BLaER1 treated with 17β-estradiol and CSF1 and Interleukin-3, amounts not matched to agents 10 nM and 100 nM (cell line): ENCODE measurements at regions not wholly inside any gene's neighbourhood (a gene's known extent, or its start where the extent isn't known, plus 50 kb on each side); places are given as distances from the start of the nearest gene placed in this dataset.

ENCODE experiments used
- H3K27ac ChIP-seq, 11 experiments: shearing (Covaris generic); formaldehyde crosslinking; 2 replicates each; pipeline ENCODE4 v1.8.1; 2022
- H3K27me3 ChIP-seq, 11 experiments: shearing (Covaris generic); formaldehyde crosslinking; 2 replicates each; pipeline ENCODE4 v1.8.1; 2022
- H3K36me3 ChIP-seq, 11 experiments: shearing (Covaris generic); formaldehyde crosslinking; 2 replicates each; pipeline ENCODE4 v1.8.1; 2022
- H3K4me1 ChIP-seq, 10 experiments: shearing (Covaris generic); formaldehyde crosslinking; 2 replicates each; pipeline ENCODE4 v1.8.1; 2022
- H3K4me2 ChIP-seq, 11 experiments: shearing (Covaris generic); formaldehyde crosslinking; 2 replicates each; pipeline ENCODE4 v1.8.1; 2022
- H3K4me3 ChIP-seq, 10 experiments: shearing (Covaris generic); formaldehyde crosslinking; 2 replicates each; pipeline ENCODE4 v1.8.1; 2022
- H3K9ac ChIP-seq, 11 experiments: shearing (Covaris generic); formaldehyde crosslinking; 2 replicates each; pipeline ENCODE4 v1.8.1; 2022
- H3K9me3 ChIP-seq, 11 experiments: shearing (Covaris generic); formaldehyde crosslinking; replicated peaks in 1 of 11; 2 replicates each; pipeline ENCODE4 v1.8.1; 2022
- H4K20me1 ChIP-seq, 11 experiments: shearing (Covaris generic); formaldehyde crosslinking; 2 replicates each; pipeline ENCODE4 v1.8.1; 2022
- Cebpa-rat ChIP-seq, 11 experiments: shearing (Covaris generic); IDR thresholded peaks; 2 replicates each; pipeline ENCODE4 v1.8.1; 2022

- H3K9ac ChIP-seq, result no peak overlapping the region
- peaks cover 0 to 13% (median 10%) of the 10 kb centered on the region in 10 experiments; a peak in 12 of 20 replicates for H3K4me1 ChIP-seq
- H3K4me3 ChIP-seq, result no peak overlapping the region
- H3K36me3 ChIP-seq, result peaks cover 0 to 3% (median 0%) of the 10 kb centered on the region in 11 experiments; a peak in 2 of 22 replicates
- no peaks in the 10 kb centered on the region for H3K27me3 ChIP-seq
- no peaks in the 10 kb centered on the region for H4K20me1 ChIP-seq
- peak overlapping the region in 7 of 11 experiments; percentile 22 to 76 (median 47); a peak in 13 of 22 replicates for H3K4me2 ChIP-seq
- no peak overlapping the region for H3K27ac ChIP-seq
- peaks cover 26 to 41% (median 33%) of the 10 kb centered on the region in 11 experiments for H3K9me3 ChIP-seq
- TF ChIP-seq Cebpa-rat (IDR thresholded peaks at IDR 0.05), result no peak
These were observed 76.4 kb upstream of the SHISA3 start for GRCh38 chr4:42320822-42321388.

DNA sequence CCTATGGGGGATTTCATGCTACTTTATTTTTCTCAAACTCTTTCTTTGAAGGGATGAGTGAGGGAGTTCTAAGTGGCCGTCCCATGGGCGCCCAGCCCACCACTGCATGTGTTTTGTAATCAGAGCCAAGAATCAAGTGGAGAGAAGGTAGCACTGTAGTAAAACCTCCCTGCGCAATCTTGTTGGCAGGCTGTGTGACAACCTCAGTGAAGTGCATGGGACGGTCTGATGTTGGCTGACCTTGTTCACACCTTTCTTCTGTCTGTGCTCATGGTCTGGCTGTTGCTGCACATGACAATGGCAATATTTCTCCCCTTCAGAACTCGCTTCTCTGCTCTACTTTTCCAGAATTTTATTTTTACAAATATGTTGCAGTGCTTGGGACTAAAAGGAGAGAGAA is 71.2 kb upstream of the SHISA3 start:
- Histone ChIP-seq H3K27me3 (no peaks in the 10 kb centered on the region), H3K9me3 (peaks cover 16 to 31% (median 21%) of the 10 kb centered on the region in 11 experiments), H4K20me1 (no peaks in the 10 kb centered on the region), H3K4me3 (no peak overlapping the region), H3K4me1 (peaks cover 0 to 10% (median 8%) of the 10 kb centered on the region in 10 experiments; a peak in 11 of 20 replicates), H3K27ac (no peak overlapping the region), H3K9ac (no peak overlapping the region), H3K4me2 (no peak overlapping the region), H3K36me3 (peaks cover 0 to 3% (median 0%) of the 10 kb centered on the region in 11 experiments; a peak in 2 of 22 replicates)
- no peak for TF ChIP-seq Cebpa-rat (IDR thresholded peaks at IDR 0.05)

- peaks cover 0 to 3% (median 0%) of the 10 kb centered on the region in 11 experiments; a peak in 2 of 22 replicates for H3K36me3 ChIP-seq
- H3K4me1 ChIP-seq, result peaks cover 0 to 10% (median 5%) of the 10 kb centered on the region in 10 experiments; a peak in 12 of 20 replicates
- no peak overlapping the region for H3K4me3 ChIP-seq
These were observed 70.8 kb upstream of the SHISA3 start for GRCh38 chr4:42326524-42326923.

GRCh38 chr4:42327323-42327722 is 70.0 kb upstream of the SHISA3 start:
- Histone ChIP-seq H3K4me3 (no peak overlapping the region), H3K4me2 (no peak overlapping the region), H3K36me3 (peaks cover 0 to 3% (median 0%) of the 10 kb centered on the region in 11 experiments; a peak in 2 of 22 replicates), H3K4me1 (peaks cover 0 to 13% (median 9%) of the 10 kb centered on the region in 10 experiments; a peak in 14 of 20 replicates), H3K9ac (no peak overlapping the region), H3K27ac (no peak overlapping the region), H4K20me1 (no peaks in the 10 kb centered on the region), H3K9me3 (peaks cover 15 to 32% (median 18%) of the 10 kb centered on the region in 11 experiments), H3K27me3 (no peaks in the 10 kb centered on the region)
- TF ChIP-seq Cebpa-rat (IDR thresholded peaks at IDR 0.05), result no peak

More at GRCh38 chr4:42326524-42326923, 70.8 kb upstream of the SHISA3 start:
- no peak overlapping the region for H3K27ac ChIP-seq
- no peak for TF ChIP-seq Cebpa-rat (IDR thresholded peaks at IDR 0.05)
- H3K27me3 ChIP-seq, result no peaks in the 10 kb centered on the region
- H4K20me1 ChIP-seq, result no peaks in the 10 kb centered on the region
- no peak overlapping the region for H3K4me2 ChIP-seq
- H3K9ac ChIP-seq, result no peak overlapping the region
- peaks cover 15 to 26% (median 18%) of the 10 kb centered on the region in 11 experiments for H3K9me3 ChIP-seq

DNA sequence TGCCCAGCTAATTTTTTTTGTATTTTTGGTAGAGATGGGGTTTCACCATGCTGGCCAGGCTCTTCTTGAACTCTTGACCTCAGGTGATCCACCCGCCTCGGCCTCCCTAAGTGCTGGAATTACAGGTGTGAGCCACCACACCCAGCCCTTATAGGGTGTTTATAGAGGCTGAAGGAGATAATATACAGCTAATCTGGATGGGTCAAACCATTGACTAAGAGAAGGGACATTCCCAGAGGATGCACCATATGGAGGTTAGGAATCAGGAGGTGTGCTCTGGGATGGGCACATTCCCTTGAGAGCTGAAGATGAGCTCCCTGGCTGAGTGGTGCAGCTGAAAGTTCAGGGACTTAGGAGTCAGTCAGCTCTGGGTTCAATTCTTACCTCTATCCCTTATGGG is 68.3 kb upstream of the SHISA3 start:
- no peaks in the 10 kb centered on the region for H3K36me3 ChIP-seq

DNA sequence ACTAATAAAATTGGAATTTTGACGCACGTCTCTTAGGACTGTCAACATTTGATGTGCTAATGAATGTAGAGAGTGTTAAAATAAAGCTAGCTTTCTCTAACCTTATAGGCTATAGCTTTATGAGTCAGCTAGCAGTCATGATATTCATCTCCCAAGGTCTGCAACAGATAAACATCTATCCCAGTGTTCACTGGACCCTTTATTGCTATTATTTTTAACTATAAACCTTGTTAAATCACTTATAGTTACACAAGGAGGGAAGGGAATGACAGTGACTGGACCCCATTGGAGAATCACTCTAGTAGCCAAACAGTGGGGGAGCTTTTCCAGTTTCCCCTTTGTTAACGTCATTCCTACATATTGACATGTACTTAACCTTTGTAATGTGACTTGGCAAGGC is 67.9 kb upstream of the SHISA3 start:
- peaks cover 0 to 18% (median 9%) of the 10 kb centered on the region in 10 experiments; a peak in 14 of 20 replicates for H3K4me1 ChIP-seq
- H4K20me1 ChIP-seq, result no peaks in the 10 kb centered on the region
- H3K4me2 ChIP-seq, result no peak overlapping the region
- no peak overlapping the region for H3K4me3 ChIP-seq
- no peak overlapping the region for H3K27ac ChIP-seq
- no peaks in the 10 kb centered on the region for H3K27me3 ChIP-seq
- no peak overlapping the region for H3K9ac ChIP-seq
- peaks cover 0 to 29% (median 6%) of the 10 kb centered on the region in 11 experiments; a peak in 8 of 22 replicates for H3K9me3 ChIP-seq
- no peaks in the 10 kb centered on the region for H3K36me3 ChIP-seq
- TF ChIP-seq Cebpa-rat (IDR thresholded peaks at IDR 0.05), result no peak

More for the DNA sequence above, 68.3 kb upstream of the SHISA3 start:
- H4K20me1 ChIP-seq, result no peaks in the 10 kb centered on the region
- no peak overlapping the region for H3K27ac ChIP-seq
- no peak overlapping the region for H3K4me3 ChIP-seq
- TF ChIP-seq Cebpa-rat (IDR thresholded peaks at IDR 0.05), result no peak
- H3K9ac ChIP-seq, result no peak overlapping the region
- peaks cover 1 to 32% (median 10%) of the 10 kb centered on the region in 11 experiments; a peak in 21 of 22 replicates for H3K9me3 ChIP-seq
- no peaks in the 10 kb centered on the region for H3K27me3 ChIP-seq
- no peak overlapping the region for H3K4me2 ChIP-seq
- peaks cover 0 to 18% (median 9%) of the 10 kb centered on the region in 10 experiments; a peak in 14 of 20 replicates for H3K4me1 ChIP-seq

GRCh38 chr4:42330002-42330592 is 67.2 kb upstream of the SHISA3 start:
- peaks cover 0 to 18% (median 9%) of the 10 kb centered on the region in 10 experiments; a peak in 14 of 20 replicates for H3K4me1 ChIP-seq
- TF ChIP-seq Cebpa-rat (IDR thresholded peaks at IDR 0.05), result no peak

DNA sequence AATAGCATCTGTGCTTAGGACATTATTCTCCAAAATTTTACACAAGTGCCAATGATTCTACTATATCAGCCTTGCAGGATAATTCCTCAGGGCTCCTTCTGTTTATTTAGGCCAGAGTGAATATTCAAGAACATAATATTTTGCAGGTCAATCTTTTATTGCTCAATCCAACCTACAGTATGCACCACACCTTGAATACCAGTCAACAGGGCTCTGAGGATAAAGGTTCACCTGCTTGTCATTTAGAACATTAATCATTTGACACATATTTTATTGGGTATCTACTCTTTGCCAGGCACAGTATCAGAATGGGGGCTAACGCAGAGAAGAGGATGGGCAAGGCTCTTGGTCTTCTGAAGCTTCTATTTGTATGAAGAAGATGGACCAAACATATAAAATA is 66.2 kb upstream of the SHISA3 start:
- Histone ChIP-seq H4K20me1 (no peaks in the 10 kb centered on the region), H3K27me3 (no peaks in the 10 kb centered on the region), H3K4me1 (peaks cover 0 to 18% (median 9%) of the 10 kb centered on the region in 10 experiments; a peak in 14 of 20 replicates), H3K36me3 (no peaks in the 10 kb centered on the region), H3K4me2 (peak overlapping the region in 2 of 11 experiments; percentile 65 to 83; a peak in 3 of 22 replicates), H3K27ac (no peak overlapping the region), H3K9ac (no peak overlapping the region), H3K4me3 (no peak overlapping the region), H3K9me3 (peaks cover 0 to 29% (median 6%) of the 10 kb centered on the region in 11 experiments; a peak in 8 of 22 replicates)
- no peak for TF ChIP-seq Cebpa-rat (IDR thresholded peaks at IDR 0.05)

More at GRCh38 chr4:42330002-42330592, 67.2 kb upstream of the SHISA3 start:
- Histone ChIP-seq H3K27me3 (no peaks in the 10 kb centered on the region), H3K9ac (no peak overlapping the region), H4K20me1 (no peaks in the 10 kb centered on the region), H3K4me3 (no peak overlapping the region), H3K27ac (no peak overlapping the region), H3K4me2 (no peak overlapping the region), H3K36me3 (no peaks in the 10 kb centered on the region), H3K9me3 (peaks cover 0 to 29% (median 6%) of the 10 kb centered on the region in 11 experiments; a peak in 8 of 22 replicates)

GRCh38 chr4:42331914-42332368 is 65.3 kb upstream of the SHISA3 start:
- H3K27me3 ChIP-seq, result no peaks in the 10 kb centered on the region
- H4K20me1 ChIP-seq, result no peaks in the 10 kb centered on the region
- no peak for TF ChIP-seq Cebpa-rat (IDR thresholded peaks at IDR 0.05)
- H3K9ac ChIP-seq, result 0 out of 22 replicates have a peak overlapping the region, but pooled peaks of 1 of the 11 experiments have one; percentile 22
- peaks cover 0 to 29% (median 6%) of the 10 kb centered on the region in 11 experiments; a peak in 9 of 22 replicates for H3K9me3 ChIP-seq
- peaks cover 0 to 18% (median 9%) of the 10 kb centered on the region in 10 experiments; a peak in 14 of 20 replicates for H3K4me1 ChIP-seq
- H3K36me3 ChIP-seq, result no peaks in the 10 kb centered on the region
- 0 out of 22 replicates have a peak overlapping the region, but pooled peaks of 1 of the 11 experiments have one; percentile 9 for H3K27ac ChIP-seq
- no peak overlapping the region for H3K4me3 ChIP-seq
- peak overlapping the region in 8 of 11 experiments; percentile 36 to 83 (median 61); a peak in 15 of 22 replicates for H3K4me2 ChIP-seq
